Astrocyte of the cerebellum (primary cell): ENCODE measurements at regions not wholly inside any gene's neighbourhood (a gene's known extent, or its start where the extent isn't known, plus 50 kb on each side); places are given as distances from the start of the nearest gene placed in this dataset.

ENCODE experiments used
- DNase-seq: peaks from one replicate; pipeline ENCODE4 v3.0.0-alpha.2; 2011; ENCODE audit warnings: low read depth
- H3K4me3 ChIP-seq: 2 replicates; pipeline ENCODE4 v1.5.1; 2011; ENCODE audit warnings: mild to moderate bottlenecking, low read depth, low read length, moderate library complexity
- CTCF ChIP-seq: IDR thresholded peaks from 2 replicates; pipeline ENCODE4 v1.5.1; 2012; ENCODE audit warnings: low read length, low read depth, moderate library complexity, mild to moderate bottlenecking; ENCODE audit errors: missing control alignments
- in situ Hi-C: cut with HindIII; loops from 2 replicates; pipeline ENCODE4 v1.10.0; 2017; ENCODE audit warnings: low sequenced_read_pairs

GRCh38 chr14:106823552-106823951 is 1297.2 kb downstream of the TMEM121 start:
- TF ChIP-seq CTCF, result no peak
- in situ Hi-C loops, result no loop called here
- H3K4me3 ChIP-seq, result no peak overlapping the region
- no peak for DNase-seq

- no peak for DNase-seq
- TF ChIP-seq CTCF, result no peak
- no peak overlapping the region for H3K4me3 ChIP-seq
- in situ Hi-C loops, result no loop called here
These were observed 1300.5 kb downstream of the TMEM121 start for GRCh38 chr14:106826833-106827369.

- DNase-seq, result no peak
- in situ Hi-C loops, result no loop called here
- no peak overlapping the region for H3K4me3 ChIP-seq
- TF ChIP-seq CTCF, result no peak
These were observed 1304.9 kb downstream of the TMEM121 start for GRCh38 chr14:106831322-106831720.

GRCh38 chr14:106837870-106838269 is 1311.5 kb downstream of the TMEM121 start:
- DNase-seq, result no peak
- in situ Hi-C loops, result no loop called here
- TF ChIP-seq CTCF, result no peak
- H3K4me3 ChIP-seq, result no peak overlapping the region

- DNase-seq, result no peak
- H3K4me3 ChIP-seq, result no peak overlapping the region
- in situ Hi-C loops, result no loop called here
- TF ChIP-seq CTCF, result no peak
These were observed 1312.8 kb downstream of the TMEM121 start for GRCh38 chr14:106838991-106839769.

GRCh38 chr14:106840258-106840657 is 1313.9 kb downstream of the TMEM121 start:
- no peak for TF ChIP-seq CTCF
- DNase-seq, result no peak
- no peak overlapping the region for H3K4me3 ChIP-seq
- in situ Hi-C loops, result no loop called here
